NCI-H1092 treated with DMSO at 0.1 percent for 48 hours (cell line): ENCODE measurements at regions not wholly inside any gene's neighbourhood (a gene's known extent, or its start where the extent isn't known, plus 50 kb on each side); places are given as distances from the start of the nearest gene placed in this dataset.
A peak's percentile ranks its signal among the peaks of the same experiment; 100 is the strongest.

ENCODE experiments used
- DNase-seq: peaks from one replicate; lab custom pipeline; 2025; lab: John Stamatoyannopoulos, UW

DNA sequence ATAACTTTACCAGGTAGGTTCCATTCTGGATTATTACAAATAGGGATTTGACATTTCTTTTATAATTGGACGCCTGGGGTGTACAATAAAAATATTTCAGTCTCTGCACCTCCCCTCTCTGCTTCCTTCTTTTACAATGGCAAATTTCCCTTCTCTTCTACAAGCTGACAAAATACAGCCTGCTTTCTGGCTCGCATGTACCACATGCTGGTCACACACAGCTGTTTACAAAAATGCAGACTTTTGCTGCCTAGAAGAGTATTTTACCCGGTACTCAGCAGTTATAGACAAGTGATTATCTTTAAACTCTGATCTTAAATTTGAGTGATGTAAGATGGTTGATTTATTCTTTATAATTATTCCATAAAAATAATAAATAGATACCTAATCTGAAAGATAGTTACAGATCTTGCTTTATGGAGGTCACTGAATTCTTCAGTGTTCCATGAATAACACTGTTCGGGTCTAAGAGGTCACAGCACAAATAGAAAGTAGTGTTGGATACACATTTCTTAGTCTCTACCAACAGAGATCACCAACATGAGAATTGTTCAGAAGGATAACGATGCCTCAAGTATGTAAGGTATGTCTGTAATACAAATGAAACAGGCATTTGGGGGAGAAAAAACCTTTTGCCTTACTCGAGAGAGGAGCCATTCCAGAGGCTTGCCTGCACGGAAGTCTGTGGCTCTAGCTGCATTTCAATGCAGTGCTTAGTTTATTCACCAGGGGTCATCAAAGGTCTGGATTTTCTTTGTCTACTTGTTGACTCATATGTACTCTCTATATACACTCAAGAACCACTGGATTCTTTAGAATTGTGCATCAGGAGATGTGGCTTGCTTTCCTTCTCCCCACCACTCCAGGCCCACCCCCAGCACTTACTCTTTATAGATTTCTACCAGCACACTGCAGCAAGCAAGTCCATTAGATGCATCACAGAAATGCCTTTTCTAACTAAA is 206.6 kb upstream of the RFX3 start:
- peak; percentile 82 for DNase-seq

DNA sequence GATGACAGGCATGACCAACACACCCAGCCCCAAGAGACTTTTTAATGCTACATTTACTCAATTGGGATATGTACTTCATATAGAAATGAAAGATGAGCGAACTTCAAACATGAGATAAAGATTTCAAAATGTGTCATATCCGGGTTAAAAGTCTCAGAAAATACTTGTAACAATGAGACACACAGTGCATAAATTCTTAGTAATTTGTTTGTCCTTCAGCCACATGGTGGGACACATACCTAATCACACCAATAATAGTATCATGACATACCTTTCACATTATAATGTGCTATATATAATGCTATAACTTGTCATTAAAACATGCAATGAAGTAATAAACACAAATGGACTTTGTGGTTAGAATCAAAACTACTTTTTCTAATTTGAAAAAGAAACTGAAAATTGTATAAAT is 204.7 kb upstream of the RFX3 start:
- DNase-seq: no peak

DNA sequence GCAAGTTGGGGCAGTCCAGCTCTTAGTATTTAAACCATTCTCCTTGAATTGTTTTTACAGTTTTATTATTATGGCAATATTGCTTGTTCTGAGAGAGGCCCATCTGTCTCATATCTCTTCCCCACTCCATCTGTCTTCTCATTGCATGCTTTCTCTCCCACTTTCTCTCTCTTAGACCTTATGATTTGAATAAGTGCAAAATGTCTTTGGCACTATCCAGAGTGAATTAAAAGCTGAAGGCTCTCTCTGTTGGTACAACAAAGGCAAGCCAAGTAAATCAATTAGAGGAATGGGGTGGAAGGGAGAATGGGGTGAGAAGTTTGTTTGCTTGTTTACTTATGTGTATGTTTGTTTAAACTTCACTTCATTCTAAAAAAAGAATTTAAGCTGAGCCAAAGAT is 195.3 kb upstream of the RFX3 start:
- no peak for DNase-seq

DNA sequence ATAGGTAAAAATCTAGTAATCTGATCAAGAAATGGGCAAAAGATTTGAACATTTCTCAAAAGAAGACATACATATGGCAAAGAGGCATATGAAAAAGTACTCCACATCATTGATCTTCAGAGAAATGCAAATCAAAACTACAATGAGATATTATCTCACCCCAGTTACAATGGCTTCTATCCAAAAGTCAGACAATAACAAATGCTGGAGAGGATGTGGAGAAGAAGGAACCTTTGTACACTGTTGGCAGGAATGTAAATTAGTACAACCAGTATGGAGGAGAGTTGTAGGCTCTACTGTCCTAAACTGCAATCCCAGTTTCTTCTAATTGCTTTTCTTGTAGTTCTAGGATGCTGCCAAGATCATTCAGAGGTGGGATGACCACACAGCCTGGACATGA is 193.5 kb upstream of the RFX3 start:
- DNase-seq: no peak

DNA sequence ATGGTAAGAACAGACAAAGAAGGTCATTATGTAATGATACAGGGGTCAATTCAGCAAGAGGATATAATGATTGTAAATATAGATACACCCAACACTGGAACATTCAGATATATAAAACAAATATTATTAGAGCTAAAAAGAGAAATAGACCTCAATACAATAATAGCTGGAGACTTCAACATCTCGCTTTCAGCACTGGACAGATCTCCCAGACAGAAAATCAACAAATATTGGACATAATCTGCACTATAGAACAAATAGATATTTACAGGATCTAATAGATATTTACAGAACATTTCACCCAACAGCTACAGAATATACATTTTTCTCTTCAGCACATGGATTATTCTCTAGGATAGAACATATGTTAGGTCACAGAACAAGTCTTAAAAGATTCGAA is 190.6 kb upstream of the RFX3 start:
- DNase-seq: no peak

DNA sequence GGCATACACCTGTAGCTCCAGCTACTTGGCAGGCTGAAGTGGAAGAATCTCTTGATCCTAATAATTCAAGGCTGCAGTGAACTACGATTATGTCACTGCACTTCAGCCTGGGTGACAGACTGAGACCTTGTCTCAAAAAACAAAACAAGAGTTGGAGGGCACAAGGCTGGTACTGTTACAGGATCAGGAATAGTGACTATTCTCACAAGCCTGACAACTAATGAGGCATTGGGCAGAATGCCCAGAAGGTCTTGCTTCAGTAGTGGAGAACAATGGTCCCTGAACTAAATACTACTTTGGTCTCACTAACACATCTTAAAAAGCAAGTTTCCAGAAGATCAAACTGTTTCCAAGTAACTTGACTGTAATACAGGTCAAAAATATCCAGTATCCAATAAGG is 182.9 kb upstream of the RFX3 start:
- peak; percentile 74 for DNase-seq

DNA sequence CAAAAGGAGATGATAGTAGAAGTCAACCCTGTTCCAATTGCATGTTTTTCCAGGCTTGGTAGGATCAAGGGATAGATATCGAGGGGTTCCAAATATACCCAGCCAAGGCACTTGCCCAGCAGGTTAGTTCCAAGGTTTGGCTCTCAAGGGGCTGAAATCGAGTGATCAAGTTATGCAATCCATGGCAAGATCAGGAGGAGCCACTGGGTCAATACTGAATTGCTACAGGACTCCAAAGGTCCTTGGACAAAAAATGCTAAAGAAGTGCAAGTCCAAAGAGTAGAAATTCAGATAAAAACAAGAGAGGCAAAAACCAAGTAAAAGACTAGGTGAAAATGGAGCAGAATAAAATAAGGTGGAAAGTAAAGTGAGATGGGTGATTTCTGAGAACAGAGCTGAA is 179.1 kb upstream of the RFX3 start:
- no peak for DNase-seq

DNA sequence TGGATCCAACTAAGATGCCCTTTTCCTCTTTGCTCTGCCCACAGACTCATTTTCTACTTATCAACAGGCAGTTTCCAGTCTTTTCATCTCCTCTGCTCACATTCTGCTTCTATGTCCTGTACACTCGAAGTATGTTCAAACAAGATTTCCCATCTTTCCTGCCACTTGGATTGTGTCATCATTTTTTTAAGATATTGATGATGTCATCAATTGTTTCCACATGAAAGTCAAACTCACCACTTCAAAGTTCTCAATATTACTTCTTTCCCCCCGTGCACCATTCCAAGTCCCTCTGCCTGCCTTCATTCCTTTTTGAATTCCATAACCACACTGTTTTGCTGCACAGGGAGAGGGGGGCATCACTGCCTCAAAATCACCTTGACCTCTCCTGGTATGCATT is 175.0 kb upstream of the RFX3 start:
- no peak for DNase-seq

DNA sequence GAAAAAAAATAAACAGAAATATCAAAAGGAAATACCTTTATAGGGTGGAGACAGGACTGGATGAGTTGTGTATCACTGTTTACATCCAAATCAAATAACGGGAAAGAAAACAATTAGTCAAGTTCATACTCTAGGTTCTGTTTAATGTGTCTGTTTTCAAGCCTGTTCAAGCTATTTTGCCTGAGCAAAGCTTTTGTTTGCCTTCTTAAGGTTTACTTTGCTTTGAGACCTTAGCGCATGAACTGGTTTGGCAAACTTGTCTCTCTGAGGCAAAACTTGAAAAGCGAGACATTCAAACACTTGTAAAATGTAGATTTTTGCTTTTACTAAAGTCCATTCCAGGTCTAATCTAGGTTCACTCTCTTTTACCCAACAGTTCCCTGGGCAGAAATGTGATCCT is 174.1 kb upstream of the RFX3 start:
- no peak for DNase-seq

DNA sequence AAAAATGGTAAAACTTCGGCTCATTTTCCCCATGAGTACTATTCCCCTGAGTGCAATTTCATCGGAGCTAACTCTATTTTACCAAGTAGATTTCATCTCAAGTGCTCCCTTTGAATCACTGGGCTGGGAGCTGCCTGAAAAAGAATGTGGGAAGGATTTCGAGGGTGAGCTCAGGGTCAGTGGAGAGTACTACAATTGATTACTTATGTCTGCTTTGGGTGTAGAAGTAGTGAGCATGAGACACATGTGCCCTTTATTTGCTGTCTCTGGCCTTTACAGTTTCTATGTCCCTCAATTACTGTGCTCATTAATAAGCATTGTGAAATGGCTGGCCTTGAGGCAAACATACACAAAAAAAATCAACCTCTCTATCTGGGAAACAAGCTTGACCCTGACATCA is 172.7 kb upstream of the RFX3 start:
- peak; percentile 43 for DNase-seq

DNA sequence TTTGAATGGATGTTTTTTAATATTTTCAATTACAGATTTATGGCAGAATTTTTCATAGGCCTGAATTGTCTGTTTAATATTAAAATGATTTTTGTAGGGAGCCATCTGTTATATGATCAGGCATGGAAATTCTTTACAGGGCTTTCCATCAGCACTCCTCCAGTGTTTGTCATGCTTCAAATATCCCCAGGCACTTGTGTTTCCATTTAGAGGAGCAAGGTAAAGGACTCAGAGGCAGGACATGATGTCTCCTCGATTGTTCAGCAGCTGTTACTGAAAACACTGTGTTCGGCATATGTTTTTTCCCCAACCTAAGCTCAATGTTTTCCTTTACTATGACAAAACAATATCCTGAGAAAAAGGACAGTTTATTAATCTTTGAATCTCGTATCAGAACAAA is 172.3 kb upstream of the RFX3 start:
- DNase-seq: peak; percentile 44

DNA sequence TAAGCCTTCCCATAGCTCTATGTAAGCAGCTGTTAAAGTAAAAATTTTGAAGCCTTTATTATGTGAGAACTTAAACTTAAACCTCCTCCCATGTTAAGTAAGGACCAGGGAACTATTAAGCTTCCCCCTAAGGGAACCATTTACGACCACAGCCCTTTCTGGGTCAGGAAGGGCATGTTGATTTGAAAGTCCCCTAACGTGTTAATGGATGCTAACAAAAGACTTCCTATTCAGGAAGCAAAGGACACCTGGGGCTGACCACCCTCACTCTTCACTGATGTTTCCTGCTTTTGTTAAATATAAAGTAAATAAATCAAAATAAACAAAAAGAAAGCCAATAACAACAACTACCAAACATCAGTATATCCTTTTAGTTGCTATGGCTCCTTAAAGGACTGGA is 170.6 kb upstream of the RFX3 start:
- DNase-seq: no peak

DNA sequence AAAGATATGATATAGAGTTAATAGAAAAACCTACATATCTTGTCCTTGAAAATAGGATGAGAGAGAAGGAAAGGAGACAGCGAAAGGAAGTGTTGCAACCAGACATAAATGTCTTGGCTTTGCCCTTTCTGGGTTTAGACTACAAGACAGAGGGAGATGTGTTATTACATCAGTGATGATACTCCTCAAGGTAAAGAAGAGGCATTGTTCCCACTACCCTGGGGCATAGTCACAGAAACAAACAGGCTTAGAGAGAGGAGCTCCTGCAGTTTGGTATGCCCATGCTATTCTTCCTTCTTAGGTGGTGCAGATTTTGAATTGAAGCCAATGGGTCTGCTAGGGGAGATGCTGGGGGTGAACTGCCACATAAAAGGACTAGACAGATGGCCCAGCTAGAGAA is 166.8 kb upstream of the RFX3 start:
- no peak for DNase-seq

DNA sequence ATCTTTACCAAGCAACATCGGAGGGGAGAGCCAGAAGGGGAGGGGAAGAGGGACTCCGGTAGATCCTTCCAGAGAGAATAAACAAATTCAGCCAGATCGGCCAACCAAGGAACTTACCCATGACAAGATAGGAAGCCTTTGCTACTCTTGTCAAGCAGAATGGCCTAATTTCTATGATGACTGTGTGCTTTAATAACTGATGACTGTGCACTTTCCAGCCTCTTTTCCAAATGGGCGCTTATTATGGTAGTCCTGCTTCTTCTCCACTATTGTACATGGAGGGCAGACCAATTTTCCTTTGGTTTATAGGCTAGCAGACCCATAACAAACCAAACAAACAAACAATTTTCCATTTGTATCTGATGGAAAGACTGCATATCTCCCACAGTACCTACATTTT is 163.8 kb upstream of the RFX3 start:
- DNase-seq: no peak

DNA sequence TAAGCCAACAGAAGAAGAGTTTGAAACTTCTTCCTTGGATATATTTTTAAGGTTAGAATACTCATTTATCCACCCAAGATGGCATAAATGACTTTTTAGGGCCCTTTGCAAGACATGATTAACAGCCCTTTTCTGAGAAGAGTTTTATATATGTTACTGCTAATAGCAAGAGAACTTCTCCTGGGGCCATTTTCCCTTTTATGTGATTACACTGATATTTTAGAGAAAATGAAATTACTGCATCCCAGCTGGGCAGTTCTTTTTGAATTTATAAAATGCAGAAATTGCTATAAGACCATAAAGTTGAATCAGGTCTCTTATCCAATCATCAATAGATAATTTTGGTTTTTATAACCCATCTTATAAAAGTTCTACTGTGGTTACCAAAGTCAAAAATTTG is 161.3 kb upstream of the RFX3 start:
- DNase-seq: no peak

DNA sequence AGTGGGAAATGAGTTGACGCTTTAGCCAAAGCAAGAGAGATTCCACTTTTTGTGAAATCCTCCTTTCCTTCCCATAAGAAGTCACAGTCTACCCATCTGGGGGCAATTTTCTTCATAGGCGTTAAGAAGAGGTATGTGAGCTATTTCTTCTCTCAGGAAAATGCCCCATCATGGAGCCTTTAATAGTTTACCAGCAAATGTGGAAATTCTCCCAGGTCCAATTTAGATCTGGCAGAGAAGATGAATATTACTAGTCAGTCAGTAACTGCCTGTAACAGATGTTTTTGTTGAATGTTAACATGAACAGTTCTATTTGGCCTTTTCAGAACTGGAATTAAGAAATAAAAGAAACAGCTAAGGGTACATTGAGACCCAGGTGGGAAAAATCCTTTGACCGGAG is 156.4 kb upstream of the RFX3 start:
- no peak for DNase-seq

DNA sequence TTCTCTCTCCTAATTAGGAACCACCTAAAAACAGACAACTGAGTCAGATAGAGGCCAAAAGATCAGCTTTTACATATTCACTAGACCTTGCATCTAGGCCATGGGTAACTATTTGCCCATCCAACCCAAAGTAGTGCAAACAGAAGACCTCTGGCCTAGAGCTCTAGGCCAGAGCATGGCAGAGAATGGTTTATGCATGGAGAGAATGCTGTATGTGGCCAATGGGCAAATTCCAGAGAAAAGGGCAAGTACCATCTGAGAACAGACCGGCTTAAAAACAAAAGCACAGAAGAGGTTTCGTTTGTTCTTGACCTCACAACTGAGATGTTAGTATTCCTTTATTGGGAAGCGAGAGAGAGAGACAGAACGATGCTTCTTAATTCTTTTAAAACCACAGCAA is 151.7 kb upstream of the RFX3 start:
- no peak for DNase-seq

DNA sequence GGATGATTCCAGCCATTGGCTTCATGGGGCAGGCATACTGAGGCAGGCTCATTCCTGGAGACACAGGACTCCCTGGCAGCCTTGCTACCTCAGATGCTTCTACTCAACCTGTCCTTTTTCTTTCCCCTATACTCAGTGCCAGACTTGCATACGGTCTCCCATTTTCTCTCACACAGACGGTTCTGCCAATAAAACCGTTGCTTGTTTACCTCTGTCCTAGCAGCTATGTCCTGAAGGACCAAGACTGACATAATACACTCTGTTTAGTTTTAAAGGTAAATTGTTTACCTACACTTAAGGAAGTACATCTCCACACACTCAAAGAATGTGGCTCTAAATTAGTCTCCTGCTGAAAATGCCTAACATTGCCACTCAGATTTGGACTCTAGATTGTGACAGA is 151.0 kb upstream of the RFX3 start:
- no peak for DNase-seq

DNA sequence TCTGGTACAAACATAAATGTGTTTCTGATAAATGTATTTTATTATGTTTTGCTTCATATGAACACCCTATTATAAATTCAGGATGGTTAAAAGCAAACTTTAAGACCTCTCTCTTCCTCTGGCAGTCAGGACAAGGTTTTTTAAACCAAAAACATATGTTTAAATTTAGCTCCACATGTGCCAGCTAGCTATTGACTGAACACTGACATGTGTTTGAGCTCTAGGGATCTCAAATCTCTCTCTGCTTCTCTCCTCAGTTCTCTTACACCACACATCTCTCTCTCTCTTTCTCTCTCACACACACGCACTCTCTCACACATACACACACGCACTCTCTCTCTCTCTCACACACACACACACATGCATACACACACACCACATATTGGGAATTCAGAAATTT is 150.1 kb upstream of the RFX3 start:
- DNase-seq: no peak

DNA sequence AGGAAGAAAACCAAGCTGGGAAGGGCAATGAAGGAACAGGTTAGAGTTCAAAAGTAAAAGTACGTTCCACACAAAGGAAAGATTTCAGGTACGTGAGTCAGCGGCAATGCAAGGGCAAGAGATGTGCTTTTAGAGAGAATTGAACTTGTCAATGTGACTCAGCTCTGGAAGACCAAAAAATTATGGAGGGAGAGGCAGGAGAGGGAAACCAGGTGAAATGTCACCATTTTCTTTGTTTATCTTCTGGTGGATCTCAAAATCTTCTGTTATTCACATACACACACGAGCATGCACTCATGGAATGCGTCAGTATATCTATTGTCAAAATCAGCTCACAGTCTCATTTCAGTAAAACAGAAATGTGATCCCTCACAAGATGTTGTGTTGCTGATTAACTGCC is 148.8 kb upstream of the RFX3 start:
- no peak for DNase-seq

DNA sequence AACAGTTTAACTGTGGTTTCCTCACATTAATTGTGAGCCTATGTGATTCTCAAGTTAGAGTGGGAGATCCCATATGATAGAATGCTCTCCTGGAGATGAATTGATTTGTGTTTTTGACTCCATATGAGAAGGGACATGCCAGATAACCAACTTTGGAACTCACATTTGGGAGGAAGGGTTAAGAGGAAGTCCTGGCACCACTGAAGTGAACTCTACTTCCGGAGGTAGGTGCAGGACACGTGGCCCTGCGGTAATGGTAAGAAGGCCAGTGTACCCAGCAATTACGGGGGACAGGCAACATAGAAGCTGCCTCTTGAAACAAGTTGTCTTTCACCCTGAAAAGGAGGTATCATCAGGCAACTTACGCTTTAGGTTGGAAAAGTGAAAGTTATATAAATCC is 146.6 kb upstream of the RFX3 start:
- no peak for DNase-seq

DNA sequence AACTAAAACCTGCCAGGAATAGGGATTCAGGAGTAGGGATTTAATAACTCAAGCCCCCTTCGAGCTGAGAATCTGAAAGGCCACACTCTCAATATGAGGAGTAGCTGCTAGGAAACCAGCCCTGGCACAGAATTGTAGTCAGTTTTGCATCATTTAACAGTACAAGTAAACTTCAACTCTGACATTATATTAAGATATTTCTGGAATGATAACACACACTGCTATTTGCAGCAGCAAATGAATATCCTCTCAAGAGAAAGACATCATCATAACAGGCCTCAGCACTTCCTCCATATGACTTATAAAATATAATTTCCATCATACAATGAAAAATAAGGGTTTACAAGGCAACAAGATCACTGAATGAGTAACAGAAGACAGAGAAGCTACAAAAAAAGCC is 138.2 kb upstream of the RFX3 start:
- no peak for DNase-seq

DNA sequence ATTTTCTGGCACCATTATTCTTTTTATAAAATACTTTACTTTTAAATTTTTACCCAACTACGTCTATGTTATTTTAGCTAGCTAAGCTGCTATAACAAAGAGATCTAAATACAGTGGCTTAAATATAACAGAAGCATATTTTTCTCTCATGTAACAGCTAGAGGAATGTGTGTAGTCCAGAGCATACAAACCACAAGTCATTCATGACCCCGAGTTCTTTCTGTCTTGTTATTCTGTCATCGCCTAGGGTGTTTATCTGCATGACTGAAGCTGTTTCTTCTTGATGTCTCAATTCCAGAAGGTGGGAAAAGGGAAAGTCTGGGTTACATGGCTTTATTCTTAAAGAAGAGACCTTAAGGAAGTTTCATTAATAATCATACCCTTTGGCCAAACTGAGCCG is 136.9 kb upstream of the RFX3 start:
- DNase-seq: no peak

DNA sequence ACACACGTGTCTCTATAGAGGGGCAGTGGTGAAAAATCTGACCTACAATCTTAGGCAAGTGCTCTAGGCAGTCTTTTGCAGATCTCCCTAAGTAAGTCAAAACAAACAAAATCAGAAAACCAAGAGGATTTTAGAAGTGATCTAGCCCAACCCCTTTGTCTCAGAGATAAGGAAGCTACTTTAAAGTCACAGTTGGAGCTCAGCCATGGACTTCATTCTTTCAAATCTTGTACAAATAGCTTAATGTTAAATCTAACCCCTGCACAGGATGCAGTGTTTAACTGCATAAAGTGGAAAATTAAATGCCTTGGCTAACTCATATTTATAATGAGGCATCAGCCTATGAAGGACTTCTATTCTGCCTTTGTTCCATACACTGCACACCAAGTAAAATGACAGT is 135.1 kb upstream of the RFX3 start:
- no peak for DNase-seq
